ENCODE measurements at regions not wholly inside any gene's neighbourhood (a gene's known extent, or its start where the extent isn't known, plus 50 kb on each side); places are given as distances from the start of the nearest gene placed in this dataset.

- ChIA-PET CTCF (no interaction called here), POLR2A (no interaction called here)
- Histone ChIP-seq H3K4me3 (ENCODE audit: control insufficient read depth in 1 of 2, extremely low read depth in 1 of 2, low read length in 1 of 2) (no peak overlapping the region), H3K9me3 (no peaks in the 10 kb centered on the region), H3K27me3 (replicated peaks in 1 of 2; ENCODE audit: control insufficient read depth in 2 of 2, extremely low read depth in 1 of 2, insufficient read depth in 2 of 2, low read length in 1 of 2) (no peaks in the 10 kb centered on the region), H3K4me1 (ENCODE audit: control insufficient read depth in 1 of 2, extremely low read depth in 1 of 2, insufficient read depth in 2 of 2, low read length in 2 of 2) (no peaks in the 10 kb centered on the region), H3K27ac (ENCODE audit: low read length) (no peak overlapping the region), H3K36me3 (ENCODE audit: control insufficient read depth in 2 of 2, extremely low read depth in 1 of 2, insufficient read depth in 1 of 2, low read length in 1 of 2) (peaks cover 0 to 4% of the 10 kb centered on the region in 2 donors)
- WGBS (ENCODE audit: insufficient coverage), result 81% methylated on average over 2 of the region's 2 CpGs
- no peaks in the 10 kb centered on the region for H3K9me3 Mint-ChIP-seq
- H3K36me3 Mint-ChIP-seq, result peaks cover 7% of the 10 kb centered on the region
- H3K4me3 Mint-ChIP-seq, result no peak overlapping the region
- no peaks in the 10 kb centered on the region for H3K4me1 Mint-ChIP-seq
- ATAC-seq (replicated peaks in 1 of 4) (no peak), DNase-seq (no peak)
- no peaks in the 10 kb centered on the region for H3K27me3 Mint-ChIP-seq
- H3K27ac Mint-ChIP-seq, result no peak overlapping the region
Observed at GRCh38 chr1:198845271-198845670, 206.4 kb downstream of the PTPRC start.

GRCh38 chr1:198845851-198846250 lies 207.0 kb downstream of the PTPRC start:
- no peak overlapping the region for H3K27ac Mint-ChIP-seq
- WGBS (ENCODE audit: insufficient coverage), result no CpG with 5 or more reads among the region's 4 CpGs
- H3K4me1 ChIP-seq (ENCODE audit: control insufficient read depth in 1 of 2, extremely low read depth in 1 of 2, insufficient read depth in 2 of 2, low read length in 2 of 2), result no peaks in the 10 kb centered on the region

GRCh38 chr1:198846556-198846955 lies 207.7 kb downstream of the PTPRC start:
- Histone ChIP-seq H3K4me3 (ENCODE audit: control insufficient read depth in 1 of 2, extremely low read depth in 1 of 2, low read length in 1 of 2) (no peak overlapping the region), H3K4me1 (ENCODE audit: control insufficient read depth in 1 of 2, extremely low read depth in 1 of 2, insufficient read depth in 2 of 2, low read length in 2 of 2) (no peaks in the 10 kb centered on the region), H3K9me3 (no peaks in the 10 kb centered on the region), H3K27ac (ENCODE audit: low read length) (no peak overlapping the region), H3K36me3 (ENCODE audit: control insufficient read depth in 2 of 2, extremely low read depth in 1 of 2, insufficient read depth in 1 of 2, low read length in 1 of 2) (peaks cover 0 to 4% of the 10 kb centered on the region in 2 donors), H3K27me3 (replicated peaks in 1 of 2; ENCODE audit: control insufficient read depth in 2 of 2, extremely low read depth in 1 of 2, insufficient read depth in 2 of 2, low read length in 1 of 2) (no peaks in the 10 kb centered on the region)
- H3K4me3 Mint-ChIP-seq, result no peak overlapping the region
- ChIA-PET POLR2A (no interaction called here), CTCF (interaction anchor here in 1 of 2 donors (0.5 to 0.7 kb wide), 2 partner anchors 149 to 237 kb away, joined by 4 to 5 read pairs; no protein-coding TSS in a partner anchor)
- no peaks in the 10 kb centered on the region for H3K27me3 Mint-ChIP-seq
- no peak overlapping the region for H3K27ac Mint-ChIP-seq
- H3K4me1 Mint-ChIP-seq, result no peaks in the 10 kb centered on the region
- peaks cover 7% of the 10 kb centered on the region for H3K36me3 Mint-ChIP-seq
- ATAC-seq (replicated peaks in 1 of 4), result no peak
- DNase-seq, result no peak
- no CpG with 5 or more reads among the region's 2 CpGs for WGBS (ENCODE audit: insufficient coverage)
- no peaks in the 10 kb centered on the region for H3K9me3 Mint-ChIP-seq

More at GRCh38 chr1:198845851-198846250, 207.0 kb downstream of the PTPRC start:
- Histone ChIP-seq H3K4me3 (ENCODE audit: control insufficient read depth in 1 of 2, extremely low read depth in 1 of 2, low read length in 1 of 2) (no peak overlapping the region), H3K27me3 (replicated peaks in 1 of 2; ENCODE audit: control insufficient read depth in 2 of 2, extremely low read depth in 1 of 2, insufficient read depth in 2 of 2, low read length in 1 of 2) (no peaks in the 10 kb centered on the region), H3K36me3 (ENCODE audit: control insufficient read depth in 2 of 2, extremely low read depth in 1 of 2, insufficient read depth in 1 of 2, low read length in 1 of 2) (peaks cover 0 to 4% of the 10 kb centered on the region in 2 donors), H3K9me3 (no peaks in the 10 kb centered on the region), H3K27ac (ENCODE audit: low read length) (no peak overlapping the region)
- H3K36me3 Mint-ChIP-seq, result peaks cover 7% of the 10 kb centered on the region
- DNase-seq (no peak), ATAC-seq (replicated peaks in 1 of 4) (no peak)
- no peaks in the 10 kb centered on the region for H3K27me3 Mint-ChIP-seq
- no peaks in the 10 kb centered on the region for H3K4me1 Mint-ChIP-seq
- H3K4me3 Mint-ChIP-seq, result no peak overlapping the region
- ChIA-PET POLR2A (no interaction called here), CTCF (no interaction called here)
- H3K9me3 Mint-ChIP-seq, result no peaks in the 10 kb centered on the region

- H3K27me3 ChIP-seq (replicated peaks in 1 of 2; ENCODE audit: control insufficient read depth in 2 of 2, extremely low read depth in 1 of 2, insufficient read depth in 2 of 2, low read length in 1 of 2), result no peaks in the 10 kb centered on the region
- H3K4me3 Mint-ChIP-seq, result no peak overlapping the region
- H3K27me3 Mint-ChIP-seq, result no peaks in the 10 kb centered on the region
- H3K9me3 ChIP-seq, result no peaks in the 10 kb centered on the region
- H3K4me1 ChIP-seq (ENCODE audit: control insufficient read depth in 1 of 2, extremely low read depth in 1 of 2, insufficient read depth in 2 of 2, low read length in 2 of 2), result no peaks in the 10 kb centered on the region
- no peaks in the 10 kb centered on the region for H3K4me1 Mint-ChIP-seq
- no CpG with 5 or more reads among the region's 1 CpG for WGBS (ENCODE audit: insufficient coverage)
- no peaks in the 10 kb centered on the region for H3K9me3 Mint-ChIP-seq
- no peak for ATAC-seq (replicated peaks in 1 of 4)
- CTCF ChIA-PET, result no interaction called here
- H3K27ac Mint-ChIP-seq, result no peak overlapping the region
- POLR2A ChIA-PET, result interaction anchor here in 1 of 2 donors (0.6 to 0.8 kb wide), 2 partner anchors 137 to 1900 kb away, joined by 3 to 5 read pairs; no protein-coding TSS in a partner anchor
- no peak overlapping the region for H3K4me3 ChIP-seq (ENCODE audit: control insufficient read depth in 1 of 2, extremely low read depth in 1 of 2, low read length in 1 of 2)
- H3K36me3 Mint-ChIP-seq, result peaks cover 13% of the 10 kb centered on the region
- H3K36me3 ChIP-seq (ENCODE audit: control insufficient read depth in 2 of 2, extremely low read depth in 1 of 2, insufficient read depth in 1 of 2, low read length in 1 of 2), result peaks cover 0 to 4% of the 10 kb centered on the region in 2 donors
- no peak for DNase-seq
- H3K27ac ChIP-seq (ENCODE audit: low read length), result no peak overlapping the region
Observed at GRCh38 chr1:198848206-198848605, 209.4 kb downstream of the PTPRC start.

GRCh38 chr1:198848649-198849048 lies 209.8 kb downstream of the PTPRC start:
- Mint-ChIP-seq H3K27ac (no peak overlapping the region), H3K4me1 (no peaks in the 10 kb centered on the region), H3K4me3 (no peak overlapping the region), H3K36me3 (peaks cover 15% of the 10 kb centered on the region), H3K9me3 (no peaks in the 10 kb centered on the region), H3K27me3 (no peaks in the 10 kb centered on the region)
- ATAC-seq (replicated peaks in 1 of 4), result no peak
- Histone ChIP-seq H3K4me3 (ENCODE audit: control insufficient read depth in 1 of 2, extremely low read depth in 1 of 2, low read length in 1 of 2) (no peak overlapping the region), H3K9me3 (no peaks in the 10 kb centered on the region), H3K36me3 (ENCODE audit: control insufficient read depth in 2 of 2, extremely low read depth in 1 of 2, insufficient read depth in 1 of 2, low read length in 1 of 2) (peaks cover 0 to 4% of the 10 kb centered on the region in 2 donors), H3K27me3 (replicated peaks in 1 of 2; ENCODE audit: control insufficient read depth in 2 of 2, extremely low read depth in 1 of 2, insufficient read depth in 2 of 2, low read length in 1 of 2) (no peaks in the 10 kb centered on the region), H3K4me1 (ENCODE audit: control insufficient read depth in 1 of 2, extremely low read depth in 1 of 2, insufficient read depth in 2 of 2, low read length in 2 of 2) (no peaks in the 10 kb centered on the region), H3K27ac (ENCODE audit: low read length) (no peak overlapping the region)
- ChIA-PET POLR2A (interaction anchor here in 1 of 2 donors (0.8 kb wide), 1 partner anchor 137 kb away, joined by 3 read pairs; no protein-coding TSS in a partner anchor), CTCF (no interaction called here)
- no CpG with 5 or more reads among the region's 1 CpG for WGBS (ENCODE audit: insufficient coverage)
- DNase-seq, result no peak

- Mint-ChIP-seq H3K27ac (no peak overlapping the region), H3K27me3 (no peaks in the 10 kb centered on the region), H3K4me3 (no peak overlapping the region), H3K4me1 (no peaks in the 10 kb centered on the region), H3K9me3 (no peaks in the 10 kb centered on the region), H3K36me3 (peaks cover 17% of the 10 kb centered on the region)
- no peak for ATAC-seq (replicated peaks in 1 of 4)
- no peaks in the 10 kb centered on the region for H3K4me1 ChIP-seq (ENCODE audit: control insufficient read depth in 1 of 2, extremely low read depth in 1 of 2, insufficient read depth in 2 of 2, low read length in 2 of 2)
- no peaks in the 10 kb centered on the region for H3K27me3 ChIP-seq (replicated peaks in 1 of 2; ENCODE audit: control insufficient read depth in 2 of 2, extremely low read depth in 1 of 2, insufficient read depth in 2 of 2, low read length in 1 of 2)
- 100% methylated on average over 1 of the region's 2 CpGs for WGBS (ENCODE audit: insufficient coverage)
- CTCF ChIA-PET, result no interaction called here
- H3K4me3 ChIP-seq (ENCODE audit: control insufficient read depth in 1 of 2, extremely low read depth in 1 of 2, low read length in 1 of 2), result no peak overlapping the region
- DNase-seq, result no peak
- H3K36me3 ChIP-seq (ENCODE audit: control insufficient read depth in 2 of 2, extremely low read depth in 1 of 2, insufficient read depth in 1 of 2, low read length in 1 of 2), result peaks cover 0 to 4% of the 10 kb centered on the region in 2 donors
- no peak overlapping the region for H3K27ac ChIP-seq (ENCODE audit: low read length)
- POLR2A ChIA-PET, result interaction anchor here in 1 of 2 donors (0.8 kb wide), 1 partner anchor 136 kb away, joined by 3 read pairs; no protein-coding TSS in a partner anchor
- no peaks in the 10 kb centered on the region for H3K9me3 ChIP-seq
Observed at GRCh38 chr1:198849093-198849492, 210.3 kb downstream of the PTPRC start.

GRCh38 chr1:198850196-198850595 lies 211.4 kb downstream of the PTPRC start:
- peaks cover 0 to 4% of the 10 kb centered on the region in 2 donors for H3K36me3 ChIP-seq (ENCODE audit: control insufficient read depth in 2 of 2, extremely low read depth in 1 of 2, insufficient read depth in 1 of 2, low read length in 1 of 2)
- H3K4me3 ChIP-seq (ENCODE audit: control insufficient read depth in 1 of 2, extremely low read depth in 1 of 2, low read length in 1 of 2), result no peak overlapping the region
- H3K4me1 ChIP-seq (ENCODE audit: control insufficient read depth in 1 of 2, extremely low read depth in 1 of 2, insufficient read depth in 2 of 2, low read length in 2 of 2), result no peaks in the 10 kb centered on the region
- POLR2A ChIA-PET, result interaction anchor here (0.5 to 0.8 kb wide), 2 partner anchors 15 to 147 kb away, joined by 3 to 10 read pairs; no protein-coding TSS in a partner anchor
- ATAC-seq (replicated peaks in 1 of 4) (no peak), DNase-seq (no peak)
- no peaks in the 10 kb centered on the region for H3K27me3 ChIP-seq (replicated peaks in 1 of 2; ENCODE audit: control insufficient read depth in 2 of 2, extremely low read depth in 1 of 2, insufficient read depth in 2 of 2, low read length in 1 of 2)
- no peak overlapping the region for H3K4me3 Mint-ChIP-seq
- H3K27ac ChIP-seq (ENCODE audit: low read length), result no peak overlapping the region
- H3K36me3 Mint-ChIP-seq, result peaks cover 23% of the 10 kb centered on the region
- H3K27ac Mint-ChIP-seq, result no peak overlapping the region
- no CpG with 5 or more reads among the region's 1 CpG for WGBS (ENCODE audit: insufficient coverage)
- H3K4me1 Mint-ChIP-seq, result no peaks in the 10 kb centered on the region
- H3K27me3 Mint-ChIP-seq, result no peaks in the 10 kb centered on the region
- H3K9me3 ChIP-seq, result no peaks in the 10 kb centered on the region
- CTCF ChIA-PET, result interaction anchor here in 1 of 2 donors (1.1 kb wide), 1 partner anchor 218 kb away, joined by 3 read pairs; no protein-coding TSS in a partner anchor
- no peaks in the 10 kb centered on the region for H3K9me3 Mint-ChIP-seq
